ENCODE measurements at regions not wholly inside any gene's neighbourhood (a gene's known extent, or its start where the extent isn't known, plus 50 kb on each side); places are given as distances from the start of the nearest gene placed in this dataset.

DNA sequence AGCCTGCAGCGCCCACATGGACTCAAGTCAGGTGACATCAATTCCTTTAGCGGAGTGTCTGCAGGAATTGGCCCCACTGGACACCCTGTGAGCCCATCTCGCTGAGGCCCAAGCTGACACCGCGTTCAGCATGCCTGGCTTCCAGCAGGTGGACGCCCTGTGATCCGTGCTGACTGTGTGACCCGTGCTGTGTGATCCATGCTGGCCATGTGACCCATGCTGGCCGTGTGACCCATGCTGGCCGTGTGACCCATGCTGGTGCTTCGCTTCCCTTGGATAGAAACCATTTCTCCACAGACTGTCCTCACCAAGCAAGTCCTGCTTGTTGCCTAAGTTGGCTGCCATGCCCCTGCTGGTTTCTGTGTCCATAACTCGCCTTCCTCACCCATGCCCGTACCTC lies 392.1 kb downstream of the BRD1 start:
- TF ChIP-seq CTCF (IDR thresholded peaks at IDR 0.05 in 8 of 11, conservative IDR thresholded peaks at IDR 0.05 in 3 of 11) (no peak), POLR2AphosphoS5 (IDR thresholded peaks at IDR 0.05) (no peak), POLR2A (IDR thresholded peaks at IDR 0.05) (no peak)

Data from spleen (tissue), 7 donors.